Spinal cord (tissue), 9 donors: ENCODE measurements at regions not wholly inside any gene's neighbourhood (a gene's known extent, or its start where the extent isn't known, plus 50 kb on each side); places are given as distances from the start of the nearest gene placed in this dataset.

Source experiments
- DNase-seq, 6 donors: peaks; one replicate each; pipeline versions ENCODE4 v3.0.0 to v3.0.0-alpha.2; 2013 to 2015; ENCODE audit warnings: low spot score in 6 of 6, low read depth in 4 of 6
- H3K27ac ChIP-seq: one replicate; pipeline ENCODE4 v1.5.1; 2013; ENCODE audit warnings: low read depth, low read length, control low read depth
- H3K27me3 ChIP-seq: one replicate; pipeline ENCODE4 v1.6.1; 2013; ENCODE audit warnings: low read length; ENCODE audit not compliant: control insufficient read depth, insufficient read depth
- H3K36me3 ChIP-seq: one replicate; pipeline ENCODE4 v1.6.1; 2013; ENCODE audit warnings: low read length; ENCODE audit not compliant: control insufficient read depth, insufficient read depth
- H3K4me1 ChIP-seq: one replicate; pipeline ENCODE4 v1.6.1; 2013; ENCODE audit warnings: low read length; ENCODE audit not compliant: control insufficient read depth, insufficient read depth
- H3K4me3 ChIP-seq: one replicate; pipeline ENCODE4 v1.5.1; 2013; ENCODE audit warnings: low read depth, low read length, control low read depth
- H3K9me3 ChIP-seq: one replicate; pipeline ENCODE4 v1.6.1; 2013; ENCODE audit warnings: low read length; ENCODE audit not compliant: control insufficient read depth, insufficient read depth
- WGBS: methylation state at CpG from one replicate; pipeline ENCODE4 v1.1.5; 2013; ENCODE audit warnings: missing lambda C conversion rate; ENCODE audit not compliant: insufficient coverage; 5-methylcytosine and 5-hydroxymethylcytosine counted together
- donor health status: healthy.

GRCh38 chr3:31244929-31245817, 287.6 kb upstream of the STT3B start:
- no peaks in the 10 kb centered on the region for H3K27me3 ChIP-seq
- 50% methylated on average over 1 of the region's 6 CpGs for WGBS
- no peaks in the 10 kb centered on the region for H3K4me1 ChIP-seq
- no peak for DNase-seq
- no peaks in the 10 kb centered on the region for H3K9me3 ChIP-seq
- H3K36me3 ChIP-seq, result no peaks in the 10 kb centered on the region
- no peak overlapping the region for H3K4me3 ChIP-seq
- H3K27ac ChIP-seq, result no peak overlapping the region

GRCh38 chr3:31246293-31247062, 286.2 kb upstream of the STT3B start:
- Histone ChIP-seq H3K36me3 (no peaks in the 10 kb centered on the region), H3K27me3 (no peaks in the 10 kb centered on the region), H3K9me3 (no peaks in the 10 kb centered on the region), H3K27ac (no peak overlapping the region), H3K4me3 (no peak overlapping the region), H3K4me1 (no peaks in the 10 kb centered on the region)
- DNase-seq, result no peak
- no CpG with 5 or more reads among the region's 2 CpGs for WGBS

GRCh38 chr3:31247063-31247447, 285.7 kb upstream of the STT3B start:
- Histone ChIP-seq H3K9me3 (no peaks in the 10 kb centered on the region), H3K27ac (no peak overlapping the region), H3K27me3 (no peaks in the 10 kb centered on the region), H3K4me3 (no peak overlapping the region), H3K4me1 (no peaks in the 10 kb centered on the region), H3K36me3 (no peaks in the 10 kb centered on the region)
- no peak for DNase-seq
- 94% methylated on average over 2 of the region's 2 CpGs for WGBS

GRCh38 chr3:31247850-31248562, 284.7 kb upstream of the STT3B start:
- Histone ChIP-seq H3K36me3 (no peaks in the 10 kb centered on the region), H3K4me1 (no peaks in the 10 kb centered on the region), H3K9me3 (no peaks in the 10 kb centered on the region), H3K4me3 (no peak overlapping the region), H3K27ac (no peak overlapping the region), H3K27me3 (no peaks in the 10 kb centered on the region)
- WGBS, result 69% methylated on average over 4 of the region's 5 CpGs
- no peak for DNase-seq

GRCh38 chr3:31248563-31248992, 284.1 kb upstream of the STT3B start:
- H3K4me1 ChIP-seq, result no peaks in the 10 kb centered on the region

GRCh38 chr3:31249545-31249944, 283.2 kb upstream of the STT3B start:
- Histone ChIP-seq H3K4me3 (no peak overlapping the region), H3K36me3 (no peaks in the 10 kb centered on the region), H3K9me3 (no peaks in the 10 kb centered on the region), H3K27ac (no peak overlapping the region), H3K27me3 (no peaks in the 10 kb centered on the region), H3K4me1 (no peaks in the 10 kb centered on the region)
- DNase-seq, result no peak

More at GRCh38 chr3:31248563-31248992, 284.1 kb upstream of the STT3B start:
- no peaks in the 10 kb centered on the region for H3K27me3 ChIP-seq
- WGBS, result 83% methylated on average over 2 of the region's 6 CpGs
- no peaks in the 10 kb centered on the region for H3K9me3 ChIP-seq
- peak in 1 of 6 donors; percentile 43 for DNase-seq
- H3K36me3 ChIP-seq, result no peaks in the 10 kb centered on the region
- H3K4me3 ChIP-seq, result no peak overlapping the region
- no peak overlapping the region for H3K27ac ChIP-seq

GRCh38 chr3:31250116-31250777, 282.5 kb upstream of the STT3B start:
- WGBS, result 88% methylated on average over 1 of the region's 1 CpG
- no peak for DNase-seq
- Histone ChIP-seq H3K27ac (no peak overlapping the region), H3K4me1 (no peaks in the 10 kb centered on the region), H3K9me3 (no peaks in the 10 kb centered on the region), H3K36me3 (no peaks in the 10 kb centered on the region), H3K4me3 (no peak overlapping the region), H3K27me3 (no peaks in the 10 kb centered on the region)

- Histone ChIP-seq H3K9me3 (no peaks in the 10 kb centered on the region), H3K4me3 (no peak overlapping the region), H3K36me3 (no peaks in the 10 kb centered on the region), H3K4me1 (no peaks in the 10 kb centered on the region), H3K27me3 (no peaks in the 10 kb centered on the region), H3K27ac (no peak overlapping the region)
- DNase-seq, result no peak
- WGBS, result 100% methylated on average over 1 of the region's 3 CpGs
Observed at GRCh38 chr3:31251083-31251482, 281.6 kb upstream of the STT3B start.
